ENCODE measurements at regions not wholly inside any gene's neighbourhood (a gene's known extent, or its start where the extent isn't known, plus 50 kb on each side); places are given as distances from the start of the nearest gene placed in this dataset.

- no peak overlapping the region for H3K4me3 ChIP-seq
- no peaks in the 10 kb centered on the region for H3K27me3 ChIP-seq
- intact Hi-C loops (cut with DNase I), result no loop called here
- ATAC-seq, result no peak
- DNase-seq, result no peak
- no peaks in the 10 kb centered on the region for H3K36me3 ChIP-seq
- TF ChIP-seq CTCF (IDR thresholded peaks at IDR 0.05), result no peak
- peaks cover 0 to 5% (median 0%) of the 10 kb centered on the region in 9 donors for H3K4me1 ChIP-seq
- no peak overlapping the region for H3K27ac ChIP-seq
- H3K9me3 ChIP-seq, result no peaks in the 10 kb centered on the region
- WGBS, 2 donors, result 86 to 89% methylated on average over 3 of the region's 3 CpGs
Measured at GRCh38 chr4:54556587-54556986, 101.2 kb upstream of the KIT start.

DNA sequence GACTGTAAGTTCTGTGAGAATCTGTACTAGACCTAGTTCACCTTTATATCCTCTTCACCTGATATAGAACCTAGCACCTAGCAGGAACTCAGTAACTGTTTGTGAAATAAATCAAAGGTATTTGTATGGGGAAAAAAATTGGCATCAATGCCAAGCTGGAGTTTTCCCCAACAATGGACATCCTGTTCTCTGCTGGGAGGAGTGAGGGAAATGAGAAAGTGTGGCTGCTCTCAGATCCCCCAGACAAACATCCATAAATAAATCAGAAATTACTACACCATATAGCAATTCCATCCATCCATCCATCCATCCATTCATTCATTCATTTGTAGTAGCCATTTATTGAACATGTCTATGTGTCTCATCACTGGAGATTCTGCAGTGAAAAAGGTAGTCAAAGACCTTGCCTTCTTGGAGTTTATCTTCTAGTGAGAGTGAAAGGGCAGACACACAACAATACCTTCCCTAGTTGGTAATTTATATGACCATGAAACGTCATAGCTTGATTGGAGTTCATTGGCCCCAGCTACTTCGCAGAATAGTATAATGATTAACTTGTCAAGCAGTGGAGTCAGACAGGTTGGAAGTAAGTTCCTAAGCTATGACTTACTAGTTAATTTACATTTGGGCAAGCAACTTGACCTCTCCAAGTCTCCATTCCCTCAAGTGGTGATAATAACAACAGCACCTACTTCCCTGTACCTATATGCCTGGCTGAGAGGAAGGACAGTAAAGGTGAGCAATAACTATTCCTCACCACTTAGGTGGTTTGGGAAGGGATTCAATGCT, 98.7 kb upstream of the KIT start:
- 86% methylated on average over 2 of the region's 2 CpGs for WGBS, 2 donors
- no peaks in the 10 kb centered on the region for H3K27me3 ChIP-seq
- no peaks in the 10 kb centered on the region for H3K9me3 ChIP-seq
- H3K36me3 ChIP-seq, result no peaks in the 10 kb centered on the region
- intact Hi-C loops (cut with DNase I), result no loop called here
- no peak overlapping the region for H3K27ac ChIP-seq
- H3K4me1 ChIP-seq, result peaks cover 0 to 5% (median 0%) of the 10 kb centered on the region in 9 donors
- no peak overlapping the region for H3K4me3 ChIP-seq
- no peak for TF ChIP-seq CTCF (IDR thresholded peaks at IDR 0.05)
- DNase-seq, result no peak
- ATAC-seq, result no peak

GRCh38 chr4:54560513-54560912, 97.2 kb upstream of the KIT start:
- Histone ChIP-seq H3K4me3 (no peak overlapping the region), H3K9me3 (no peaks in the 10 kb centered on the region), H3K36me3 (no peaks in the 10 kb centered on the region), H3K27ac (no peak overlapping the region), H3K4me1 (peaks cover 0 to 5% (median 0%) of the 10 kb centered on the region in 9 donors), H3K27me3 (no peaks in the 10 kb centered on the region)
- WGBS, 2 donors, result 65 to 86% methylated on average over 4 of the region's 4 CpGs
- TF ChIP-seq CTCF (IDR thresholded peaks at IDR 0.05), result no peak
- intact Hi-C loops (cut with DNase I), result no loop called here
- ATAC-seq, result no peak
- DNase-seq, result no peak

DNA sequence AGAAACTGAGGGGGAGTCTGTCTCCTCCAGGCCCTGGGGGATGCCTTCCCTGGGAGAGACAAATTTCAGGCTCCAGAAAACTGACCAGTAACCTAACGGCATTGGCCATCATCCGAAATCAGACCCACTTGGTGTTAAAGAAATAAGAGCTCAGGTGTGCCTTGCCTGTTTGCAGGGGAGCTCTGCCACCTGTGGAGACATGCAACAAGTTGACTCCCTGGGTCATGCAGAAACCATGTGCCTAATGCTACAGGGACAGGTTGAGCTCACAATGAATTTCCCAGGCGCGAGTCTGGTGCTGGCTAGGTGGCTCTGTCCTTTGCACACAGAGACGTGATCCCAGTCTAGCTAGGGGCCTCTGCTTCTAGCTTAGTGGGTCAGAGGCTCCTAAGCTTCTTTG, 95.8 kb upstream of the KIT start:
- Histone ChIP-seq H3K4me3 (no peak overlapping the region), H3K4me1 (peaks cover 0 to 5% (median 0%) of the 10 kb centered on the region in 9 donors), H3K36me3 (no peaks in the 10 kb centered on the region), H3K27ac (no peak overlapping the region), H3K9me3 (no peaks in the 10 kb centered on the region), H3K27me3 (no peaks in the 10 kb centered on the region)
- intact Hi-C loops (cut with DNase I), result no loop called here
- ATAC-seq (no peak), DNase-seq (no peak)
- 79 to 86% methylated on average over 5 of the region's 5 CpGs for WGBS, 2 donors
- no peak for TF ChIP-seq CTCF (IDR thresholded peaks at IDR 0.05)
